ENCODE measurements at regions not wholly inside any gene's neighbourhood (a gene's known extent, or its start where the extent isn't known, plus 50 kb on each side); places are given as distances from the start of the nearest gene placed in this dataset.

GRCh38 chr12:69097619-69098368 lies 141.6 kb upstream of the CPSF6 start:
- no peaks in the 10 kb centered on the region for H3K79me1 ChIP-seq (replicated peaks; ENCODE audit: low read length, poor library complexity, severe bottlenecking)
- H2BK5ac ChIP-seq (ENCODE audit: low read depth, low read length, poor library complexity, severe bottlenecking): no peak overlapping the region
- no peak overlapping the region for H3K23ac ChIP-seq (ENCODE audit: low read length in 2 of 2)
- H3K36me3 ChIP-seq (ENCODE audit: control insufficient read depth in 1 of 2, insufficient read depth in 2 of 2, low read depth in 1 of 2, low read length in 2 of 2): no peaks in the 10 kb centered on the region
- no peak overlapping the region for H3K4me2 ChIP-seq (ENCODE audit: low read length, poor library complexity, severe bottlenecking)
- H3K18ac ChIP-seq (ENCODE audit: low read depth in 1 of 2, low read length in 2 of 2): no peak overlapping the region
- no peak overlapping the region for H3K27ac ChIP-seq (ENCODE audit: low read length, poor library complexity, severe bottlenecking)
- no peak overlapping the region for H2AFZ ChIP-seq (ENCODE audit: low read depth, low read length)
- H2BK12ac ChIP-seq (ENCODE audit: low read length in 2 of 2): no peak overlapping the region
- H3K4me3 ChIP-seq (ENCODE audit: insufficient read depth in 1 of 2, low read depth in 1 of 2, low read length in 2 of 2): no peak overlapping the region
- no peak overlapping the region for H2BK15ac ChIP-seq (ENCODE audit: low read depth, poor library complexity, severe bottlenecking)
- no peak overlapping the region for H4K8ac ChIP-seq (ENCODE audit: low read length)
- no peak overlapping the region for H4K91ac ChIP-seq (ENCODE audit: low read length)
- H3K4ac ChIP-seq (ENCODE audit: low read depth in 1 of 2, low read length in 2 of 2): no peak overlapping the region
- no peak for DNase-seq
- peaks cover 3 to 11% of the 10 kb centered on the region in 2 experiments for H3K27me3 ChIP-seq (ENCODE audit: control insufficient read depth in 1 of 2, insufficient read depth in 1 of 2, low read length in 2 of 2)
- no peak overlapping the region for H3K14ac ChIP-seq (ENCODE audit: low read length in 2 of 2)
- no peaks in the 10 kb centered on the region for H3K9me3 ChIP-seq (ENCODE audit: control insufficient read depth, low read length)
- WGBS: 77% methylated on average over 6 of the region's 6 CpGs
- H2AK5ac ChIP-seq (ENCODE audit: low read length, severe bottlenecking): no peak overlapping the region
- no peak overlapping the region for H2BK120ac ChIP-seq (ENCODE audit: low read depth, low read length)
- no peak overlapping the region for H3K9ac ChIP-seq (ENCODE audit: low read length)
- H3K4me1 ChIP-seq (ENCODE audit: control insufficient read depth, insufficient read depth, low read depth, low read length): no peaks in the 10 kb centered on the region

- Histone ChIP-seq H2AFZ (ENCODE audit: low read depth, low read length) (no peak overlapping the region), H3K4me2 (ENCODE audit: low read length, poor library complexity, severe bottlenecking) (no peak overlapping the region), H3K27ac (ENCODE audit: low read length, poor library complexity, severe bottlenecking) (no peak overlapping the region), H3K36me3 (ENCODE audit: control insufficient read depth in 1 of 2, insufficient read depth in 2 of 2, low read depth in 1 of 2, low read length in 2 of 2) (no peaks in the 10 kb centered on the region), H3K4me1 (ENCODE audit: control insufficient read depth, insufficient read depth, low read depth, low read length) (no peaks in the 10 kb centered on the region), H3K14ac (ENCODE audit: low read length in 2 of 2) (no peak overlapping the region), H3K27me3 (ENCODE audit: control insufficient read depth in 1 of 2, insufficient read depth in 1 of 2, low read length in 2 of 2) (peaks cover 0 to 11% of the 10 kb centered on the region in 2 experiments), H2BK12ac (ENCODE audit: low read length in 2 of 2) (no peak overlapping the region), H3K9ac (ENCODE audit: low read length) (no peak overlapping the region), H3K23ac (ENCODE audit: low read length in 2 of 2) (no peak overlapping the region), H3K4me3 (ENCODE audit: insufficient read depth in 1 of 2, low read depth in 1 of 2, low read length in 2 of 2) (no peak overlapping the region), H2BK5ac (ENCODE audit: low read depth, low read length, poor library complexity, severe bottlenecking) (no peak overlapping the region), H3K9me3 (ENCODE audit: control insufficient read depth, low read length) (no peaks in the 10 kb centered on the region), H3K79me1 (replicated peaks; ENCODE audit: low read length, poor library complexity, severe bottlenecking) (no peaks in the 10 kb centered on the region), H2AK5ac (ENCODE audit: low read length, severe bottlenecking) (no peak overlapping the region), H4K8ac (ENCODE audit: low read length) (no peak overlapping the region), H2BK120ac (ENCODE audit: low read depth, low read length) (no peak overlapping the region), H3K4ac (ENCODE audit: low read depth in 1 of 2, low read length in 2 of 2) (no peak overlapping the region), H4K91ac (ENCODE audit: low read length) (no peak overlapping the region), H2BK15ac (ENCODE audit: low read depth, poor library complexity, severe bottlenecking) (no peak overlapping the region), H3K18ac (ENCODE audit: low read depth in 1 of 2, low read length in 2 of 2) (no peak overlapping the region)
- 80% methylated on average over 3 of the region's 9 CpGs for WGBS
- DNase-seq: no peak
Observed at GRCh38 chr12:69099201-69099837, 140.1 kb upstream of the CPSF6 start.

- Histone ChIP-seq H2BK12ac (ENCODE audit: low read length in 2 of 2) (no peak overlapping the region), H2BK5ac (ENCODE audit: low read depth, low read length, poor library complexity, severe bottlenecking) (no peak overlapping the region), H3K4me3 (ENCODE audit: insufficient read depth in 1 of 2, low read depth in 1 of 2, low read length in 2 of 2) (no peak overlapping the region), H3K9ac (ENCODE audit: low read length) (no peak overlapping the region), H2BK15ac (ENCODE audit: low read depth, poor library complexity, severe bottlenecking) (no peak overlapping the region), H3K4me1 (ENCODE audit: control insufficient read depth, insufficient read depth, low read depth, low read length) (peaks cover 1% of the 10 kb centered on the region), H3K4ac (ENCODE audit: low read depth in 1 of 2, low read length in 2 of 2) (no peak overlapping the region), H3K27ac (ENCODE audit: low read length, poor library complexity, severe bottlenecking) (no peak overlapping the region), H3K23ac (ENCODE audit: low read length in 2 of 2) (no peak overlapping the region), H4K8ac (ENCODE audit: low read length) (no peak overlapping the region), H3K4me2 (ENCODE audit: low read length, poor library complexity, severe bottlenecking) (no peak overlapping the region), H3K79me1 (replicated peaks; ENCODE audit: low read length, poor library complexity, severe bottlenecking) (no peaks in the 10 kb centered on the region), H3K14ac (ENCODE audit: low read length in 2 of 2) (no peak overlapping the region), H3K36me3 (ENCODE audit: control insufficient read depth in 1 of 2, insufficient read depth in 2 of 2, low read depth in 1 of 2, low read length in 2 of 2) (no peaks in the 10 kb centered on the region), H3K18ac (ENCODE audit: low read depth in 1 of 2, low read length in 2 of 2) (no peak overlapping the region), H2BK120ac (ENCODE audit: low read depth, low read length) (no peak overlapping the region), H2AK5ac (ENCODE audit: low read length, severe bottlenecking) (no peak overlapping the region), H4K91ac (ENCODE audit: low read length) (no peak overlapping the region), H3K27me3 (ENCODE audit: control insufficient read depth in 1 of 2, insufficient read depth in 1 of 2, low read length in 2 of 2) (peaks cover 0 to 3% of the 10 kb centered on the region in 2 experiments), H3K9me3 (ENCODE audit: control insufficient read depth, low read length) (no peaks in the 10 kb centered on the region), H2AFZ (ENCODE audit: low read depth, low read length) (no peak overlapping the region)
- DNase-seq: no peak
- WGBS: 93% methylated on average over 4 of the region's 4 CpGs
Observed at GRCh38 chr12:69101505-69101904, 137.9 kb upstream of the CPSF6 start.

- Histone ChIP-seq H3K36me3 (ENCODE audit: control insufficient read depth in 1 of 2, insufficient read depth in 2 of 2, low read depth in 1 of 2, low read length in 2 of 2) (no peaks in the 10 kb centered on the region), H2AK5ac (ENCODE audit: low read length, severe bottlenecking) (no peak overlapping the region), H3K27ac (ENCODE audit: low read length, poor library complexity, severe bottlenecking) (no peak overlapping the region), H2BK12ac (ENCODE audit: low read length in 2 of 2) (no peak overlapping the region), H2BK15ac (ENCODE audit: low read depth, poor library complexity, severe bottlenecking) (no peak overlapping the region), H3K79me1 (replicated peaks; ENCODE audit: low read length, poor library complexity, severe bottlenecking) (no peaks in the 10 kb centered on the region), H3K9ac (ENCODE audit: low read length) (no peak overlapping the region), H4K91ac (ENCODE audit: low read length) (no peak overlapping the region), H2BK120ac (ENCODE audit: low read depth, low read length) (no peak overlapping the region), H2BK5ac (ENCODE audit: low read depth, low read length, poor library complexity, severe bottlenecking) (no peak overlapping the region), H3K18ac (ENCODE audit: low read depth in 1 of 2, low read length in 2 of 2) (no peak overlapping the region), H4K8ac (ENCODE audit: low read length) (no peak overlapping the region), H2AFZ (ENCODE audit: low read depth, low read length) (no peak overlapping the region), H3K4ac (ENCODE audit: low read depth in 1 of 2, low read length in 2 of 2) (no peak overlapping the region), H3K23ac (ENCODE audit: low read length in 2 of 2) (no peak overlapping the region), H3K27me3 (ENCODE audit: control insufficient read depth in 1 of 2, insufficient read depth in 1 of 2, low read length in 2 of 2) (peaks cover 0 to 3% of the 10 kb centered on the region in 2 experiments), H3K4me2 (ENCODE audit: low read length, poor library complexity, severe bottlenecking) (no peak overlapping the region), H3K14ac (ENCODE audit: low read length in 2 of 2) (no peak overlapping the region), H3K4me3 (ENCODE audit: insufficient read depth in 1 of 2, low read depth in 1 of 2, low read length in 2 of 2) (no peak overlapping the region), H3K4me1 (ENCODE audit: control insufficient read depth, insufficient read depth, low read depth, low read length) (peaks cover 1% of the 10 kb centered on the region), H3K9me3 (ENCODE audit: control insufficient read depth, low read length) (no peaks in the 10 kb centered on the region)
- no peak for DNase-seq
- 73% methylated on average over 1 of the region's 3 CpGs for WGBS
Observed at GRCh38 chr12:69102856-69103255, 136.5 kb upstream of the CPSF6 start.

Measured in mesenchymal stem cell (in vitro differentiated cells and primary cell).